GM21717 (cell line): ENCODE measurements at regions not wholly inside any gene's neighbourhood (a gene's known extent, or its start where the extent isn't known, plus 50 kb on each side); places are given as distances from the start of the nearest gene placed in this dataset.
"Not testable (repeated sequence)": the region's sequence is repeated elsewhere in the genome, so short reads cannot be mapped to it uniquely, and the experiment has no call there.

Experiments used
- ATAC-seq: cut with Tn5 transposase; IDR thresholded peaks from one replicate; pipeline ENCODE4 v1.9.1; 2021; ENCODE audit warnings: mild to moderate bottlenecking, moderate library complexity; ENCODE audit not compliant: unreplicated experiment

DNA sequence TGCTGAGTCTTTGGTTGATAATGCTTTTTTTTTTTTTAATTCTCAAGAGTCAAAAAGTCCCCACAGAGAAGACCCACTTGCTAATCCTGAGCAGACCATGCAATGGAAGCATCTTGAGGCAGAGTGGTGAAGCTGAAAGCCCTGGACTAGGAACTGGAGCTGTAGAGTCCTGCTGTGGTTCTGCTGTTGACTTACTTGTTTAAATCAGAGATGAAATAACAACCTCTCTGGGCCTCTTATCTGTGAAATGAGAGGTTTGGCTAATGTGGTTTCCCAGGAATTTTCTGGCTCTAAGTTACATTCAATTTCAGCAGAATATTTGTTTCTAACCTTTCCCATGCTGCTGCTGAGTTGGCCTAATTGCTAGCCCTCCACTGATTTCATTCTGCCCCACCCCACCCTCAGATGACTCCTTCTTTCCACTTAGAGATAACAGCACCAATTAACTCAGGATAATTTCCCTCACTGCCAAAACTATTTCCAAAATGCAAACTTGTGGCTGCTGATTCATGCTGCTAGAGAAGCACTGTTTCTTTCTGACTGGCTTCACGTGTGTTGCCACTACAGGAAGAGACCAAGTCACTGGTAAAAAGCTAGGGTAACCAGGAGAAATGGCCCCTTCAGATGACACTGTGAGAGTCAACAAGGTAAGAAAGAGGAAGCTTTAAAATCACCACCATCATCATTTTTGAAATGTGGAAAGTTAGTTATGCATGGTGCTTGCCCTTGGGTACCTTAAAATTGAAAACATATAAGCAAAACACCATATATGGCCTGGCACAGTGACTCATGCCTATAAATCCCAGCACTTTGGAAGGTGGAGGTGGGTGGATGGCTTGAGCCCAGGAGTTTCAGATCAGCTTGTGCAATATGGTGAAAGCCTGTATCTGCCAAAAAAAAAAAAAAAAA, 326.4 kb downstream of the DCHS2 start:
- peak; percentile 88 for ATAC-seq

DNA sequence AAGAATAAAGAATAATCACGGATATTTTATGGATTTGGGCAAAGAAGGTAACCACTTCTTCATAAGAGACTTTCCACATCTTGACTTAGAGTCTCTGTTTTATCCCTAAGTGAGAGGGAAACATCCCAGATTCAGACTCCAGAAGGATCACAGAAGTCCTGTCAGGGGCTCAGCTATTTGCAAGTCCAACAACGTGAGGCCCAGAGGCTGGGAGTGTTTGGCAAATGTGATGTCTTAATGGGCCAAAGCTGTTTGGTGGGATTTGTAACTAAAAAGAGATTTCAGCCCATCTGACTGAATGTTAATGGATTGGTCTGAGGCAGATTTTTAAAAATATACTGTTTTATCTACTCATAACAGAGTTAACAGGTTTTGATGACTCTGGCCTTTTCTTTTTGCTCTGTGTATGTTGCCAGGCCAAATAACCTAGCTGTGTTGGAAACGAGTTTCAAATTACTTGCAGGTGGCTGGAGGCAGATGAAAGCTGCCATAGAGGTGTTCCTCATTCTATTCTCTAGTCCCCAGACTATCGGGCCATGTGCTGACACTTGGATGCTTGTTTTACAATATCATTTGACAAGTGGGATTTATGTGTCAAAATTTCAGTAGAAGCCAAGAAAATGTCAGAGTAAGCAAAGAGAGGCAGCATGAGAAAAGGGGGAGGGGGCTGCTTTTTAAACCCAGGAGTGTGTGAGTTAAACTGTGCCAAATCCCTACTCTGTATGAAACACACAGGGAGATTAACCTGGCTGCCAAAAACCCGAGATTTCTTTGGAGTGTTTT, 330.9 kb downstream of the DCHS2 start:
- ATAC-seq, result no peak

DNA sequence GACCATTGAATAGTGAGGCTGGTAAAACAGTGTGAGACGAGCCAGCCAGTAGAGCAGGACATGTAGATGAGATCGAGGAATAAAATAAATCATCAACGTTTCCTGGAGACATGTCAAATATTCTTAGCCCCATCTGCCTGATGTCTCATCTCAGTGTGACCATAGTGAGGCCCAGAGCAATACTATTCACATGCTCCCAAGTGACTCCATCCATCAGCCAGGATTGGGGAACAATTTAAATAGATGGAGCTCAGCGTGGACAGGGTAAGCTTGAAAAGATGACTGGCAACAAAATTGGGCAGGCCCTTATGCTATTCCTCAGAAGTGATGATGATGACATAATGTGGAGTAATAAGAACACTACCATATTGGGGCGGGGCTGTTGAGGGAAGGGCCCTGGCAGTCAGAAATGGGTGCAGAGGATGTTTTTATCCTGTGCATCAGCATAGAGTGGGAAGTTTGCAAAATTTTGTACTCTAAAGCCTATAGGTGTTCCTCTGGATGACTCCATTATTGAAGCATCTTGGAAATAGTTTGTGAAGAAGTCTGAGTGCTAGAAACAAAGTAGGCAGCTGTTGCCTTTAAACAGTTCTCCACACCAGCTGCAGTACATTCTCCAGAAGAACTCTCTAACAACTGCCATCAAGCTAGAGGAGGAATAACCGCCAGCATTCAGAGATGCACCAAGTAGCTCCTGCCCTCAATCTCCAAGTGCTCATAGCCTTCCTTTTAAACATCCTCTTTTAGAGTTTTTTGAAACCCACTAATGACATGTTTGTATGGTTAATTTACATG, 333.0 kb downstream of the DCHS2 start:
- ATAC-seq, result no peak

DNA sequence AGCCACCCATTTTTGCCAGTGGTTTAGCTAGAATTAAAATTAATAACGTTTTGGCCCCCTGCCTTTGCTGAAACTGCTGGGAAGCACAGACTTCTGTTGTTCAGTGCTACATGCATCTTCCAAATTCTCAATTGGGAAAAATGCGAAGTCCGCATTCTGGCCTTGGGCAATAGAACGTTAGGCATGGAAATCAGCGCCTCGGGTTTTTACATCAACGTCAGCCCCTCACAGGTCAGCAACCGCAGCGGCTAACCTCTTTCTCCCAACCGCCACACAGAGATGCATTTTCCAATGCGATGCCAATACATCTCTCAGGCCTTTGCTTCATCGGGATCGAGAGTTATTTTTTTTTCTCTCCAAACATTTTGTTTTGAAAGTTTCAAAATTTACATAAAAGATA, 339.1 kb downstream of the DCHS2 start:
- ATAC-seq, result no peak

DNA sequence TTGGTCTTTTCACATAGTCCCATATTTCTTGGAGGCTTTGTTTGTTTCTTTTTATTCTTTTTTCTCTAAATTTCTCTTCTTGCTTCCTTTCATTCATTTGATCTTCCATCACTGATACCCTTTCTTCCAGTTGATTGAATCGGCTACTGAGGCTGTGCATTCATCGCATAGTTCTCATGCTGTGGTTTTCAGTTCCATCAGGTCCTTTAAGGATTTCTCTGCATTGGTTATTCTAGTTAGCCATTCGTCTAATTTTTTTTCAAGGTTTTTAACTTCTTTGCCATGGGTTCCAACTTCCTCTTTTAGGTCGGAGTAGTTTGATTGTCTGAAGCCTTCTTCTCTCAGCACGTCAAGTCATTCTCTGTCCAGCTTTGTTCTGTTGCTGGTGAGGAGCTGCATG, 342.4 kb downstream of the DCHS2 start:
- not testable (repeated sequence) for ATAC-seq

DNA sequence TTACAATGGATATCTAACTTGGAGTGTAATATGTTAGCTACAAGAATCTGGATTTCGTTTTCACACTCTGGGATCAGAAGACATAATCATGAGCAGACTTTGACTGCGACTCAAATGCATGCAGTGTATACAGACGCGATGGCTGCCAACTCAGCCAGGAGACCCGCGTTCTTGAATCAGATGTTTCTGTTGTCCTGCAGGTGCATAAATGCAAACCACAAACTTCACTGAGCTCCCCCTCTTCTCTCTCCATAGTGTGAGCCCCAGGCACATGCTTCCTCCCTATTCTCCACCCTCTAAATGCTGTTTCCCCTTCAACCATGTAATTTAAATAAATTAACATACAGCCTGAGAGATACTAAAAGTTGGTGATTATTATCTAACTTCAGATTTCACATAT, 347.9 kb downstream of the DCHS2 start:
- ATAC-seq, result no peak

DNA sequence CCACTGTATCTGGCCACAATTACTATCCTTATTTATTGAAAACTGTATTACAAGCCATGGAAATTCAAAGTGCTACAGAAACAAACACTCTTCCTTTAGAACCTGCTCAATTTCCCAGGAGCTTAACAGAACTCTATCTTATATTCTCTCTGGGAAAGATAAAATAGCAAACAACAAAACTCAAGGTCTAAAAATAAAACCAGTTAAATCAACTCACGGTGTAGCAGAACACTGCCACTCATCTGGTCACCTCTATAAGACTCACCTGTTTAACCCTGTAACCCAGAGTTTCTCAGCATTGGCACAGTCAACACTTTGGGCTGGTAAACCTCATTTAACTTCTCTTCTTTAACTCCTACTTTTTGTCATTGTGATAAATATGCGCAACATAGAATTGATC, 348.9 kb downstream of the DCHS2 start:
- no peak for ATAC-seq

DNA sequence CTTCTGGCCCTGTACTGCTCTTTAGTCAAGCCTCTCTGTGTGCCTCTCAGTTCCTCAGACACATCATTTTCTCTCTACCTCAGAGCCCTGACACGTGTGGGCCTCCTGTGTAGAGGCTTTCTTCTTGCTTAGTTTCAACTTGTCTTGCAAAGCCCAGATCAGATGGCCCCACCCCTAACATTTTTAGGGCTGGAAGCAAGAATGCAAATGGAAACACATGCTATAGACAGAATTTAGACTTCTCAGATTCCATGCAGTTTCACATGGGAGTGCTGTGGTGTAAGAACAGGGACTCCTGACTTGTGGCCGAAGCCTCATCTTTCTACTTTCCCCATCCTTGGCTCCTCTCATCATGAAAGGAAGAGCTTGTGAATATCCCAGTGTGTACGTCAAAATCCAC, 350.7 kb downstream of the DCHS2 start:
- no peak for ATAC-seq

DNA sequence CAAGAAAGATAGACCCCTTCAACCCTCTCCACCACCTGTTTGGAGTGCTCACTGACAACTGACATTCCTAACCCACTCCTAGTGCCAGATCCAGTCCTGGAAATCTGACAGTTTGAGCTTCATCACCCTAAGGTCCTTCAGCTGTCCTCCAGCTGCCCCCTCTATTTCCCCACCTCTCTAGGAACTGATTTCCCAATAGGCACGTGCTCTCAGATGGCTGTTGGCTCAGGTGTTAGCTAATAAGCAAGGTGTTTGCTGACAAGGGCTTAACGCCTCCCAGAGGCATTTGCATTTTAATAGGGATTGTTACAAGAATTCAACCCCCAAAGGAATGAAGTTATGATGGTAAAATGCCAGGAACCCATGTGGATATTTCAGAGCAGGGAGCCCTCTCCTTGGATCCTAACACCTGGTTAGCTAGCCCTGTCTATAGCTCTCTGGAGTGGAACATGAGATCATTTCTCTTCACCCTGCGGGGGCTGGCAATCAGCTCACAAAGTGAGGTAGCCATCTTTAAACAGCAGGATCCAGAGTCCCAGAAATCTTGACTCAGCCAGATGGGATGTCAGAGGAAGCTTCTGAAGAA, 348.5 kb upstream of the SFRP2 start:
- no peak for ATAC-seq

DNA sequence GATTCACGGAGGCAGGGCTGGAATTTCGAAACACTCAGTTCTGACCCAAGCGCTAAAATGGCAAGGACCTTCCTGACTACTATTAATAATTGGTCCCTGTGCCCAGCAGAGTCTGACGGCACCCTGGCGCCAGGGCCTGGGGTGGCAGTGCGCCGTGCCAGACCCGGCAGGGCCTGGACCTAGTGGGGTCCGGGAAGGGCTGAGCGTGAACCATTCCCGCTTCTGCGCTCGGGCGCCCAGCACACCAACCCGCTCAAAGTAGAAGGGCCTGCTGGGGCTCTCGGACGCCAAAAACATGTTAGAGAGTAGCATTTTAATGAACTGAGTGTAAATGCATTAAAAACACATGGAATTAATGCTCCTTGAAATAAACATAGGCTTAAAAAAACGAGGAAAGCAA, 346.7 kb upstream of the SFRP2 start:
- no peak for ATAC-seq

DNA sequence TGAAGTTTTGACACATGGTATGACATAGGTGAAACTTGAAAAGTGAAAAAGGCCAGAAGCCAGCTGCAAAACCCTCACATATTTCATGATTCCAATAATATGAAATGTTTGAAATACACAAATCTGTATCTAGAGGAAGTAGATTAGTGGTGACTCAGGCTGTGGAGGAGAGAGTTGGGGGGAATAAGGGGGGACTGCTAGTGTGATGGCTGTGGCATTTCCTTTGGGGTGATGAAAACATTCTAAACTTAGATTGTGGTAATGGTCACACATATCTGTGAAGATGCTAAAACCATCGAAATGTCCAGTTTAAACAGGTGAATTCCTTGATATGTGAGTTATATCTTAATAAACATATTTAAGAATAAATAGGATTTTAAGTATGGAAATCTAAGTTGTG, 343.5 kb upstream of the SFRP2 start:
- no peak for ATAC-seq

DNA sequence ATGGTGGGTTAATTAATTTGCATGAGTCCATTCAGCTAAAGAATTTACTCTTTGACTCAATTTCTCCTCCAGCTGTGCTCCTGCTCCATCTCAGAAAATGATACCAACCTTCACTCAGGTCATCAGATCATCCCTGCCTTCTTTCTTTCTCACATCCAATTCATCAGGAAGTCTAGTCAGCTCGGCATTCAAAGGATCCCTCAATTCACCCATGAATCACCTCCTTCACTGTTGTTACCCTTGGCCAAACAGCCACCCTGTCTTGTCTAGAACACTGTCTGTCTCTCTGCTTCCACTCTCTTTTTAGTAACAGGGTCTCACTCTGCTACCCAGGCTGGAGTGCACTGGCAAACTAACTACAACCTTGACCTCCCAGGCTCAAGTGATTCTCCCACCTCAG, 337.4 kb upstream of the SFRP2 start:
- ATAC-seq, result no peak

DNA sequence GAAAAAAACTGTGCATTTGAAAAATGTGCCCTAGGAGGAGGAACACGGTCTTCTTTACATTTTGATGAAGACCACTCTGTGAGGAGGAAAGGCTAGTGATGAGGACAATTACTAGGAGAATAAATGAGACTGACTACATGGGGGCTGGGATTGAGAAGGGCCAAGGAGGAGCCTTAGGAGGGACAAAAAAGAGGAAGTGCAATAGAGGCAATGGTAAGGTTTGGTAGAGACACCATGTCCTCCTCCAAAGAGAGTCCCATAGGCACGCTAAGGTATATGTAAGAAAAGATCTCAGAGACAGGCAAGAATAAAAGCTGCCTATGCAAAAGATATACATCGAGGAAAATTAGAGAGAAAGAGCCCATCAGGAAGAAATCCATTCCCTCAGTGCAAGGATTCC, 336.5 kb upstream of the SFRP2 start:
- ATAC-seq, result no peak

DNA sequence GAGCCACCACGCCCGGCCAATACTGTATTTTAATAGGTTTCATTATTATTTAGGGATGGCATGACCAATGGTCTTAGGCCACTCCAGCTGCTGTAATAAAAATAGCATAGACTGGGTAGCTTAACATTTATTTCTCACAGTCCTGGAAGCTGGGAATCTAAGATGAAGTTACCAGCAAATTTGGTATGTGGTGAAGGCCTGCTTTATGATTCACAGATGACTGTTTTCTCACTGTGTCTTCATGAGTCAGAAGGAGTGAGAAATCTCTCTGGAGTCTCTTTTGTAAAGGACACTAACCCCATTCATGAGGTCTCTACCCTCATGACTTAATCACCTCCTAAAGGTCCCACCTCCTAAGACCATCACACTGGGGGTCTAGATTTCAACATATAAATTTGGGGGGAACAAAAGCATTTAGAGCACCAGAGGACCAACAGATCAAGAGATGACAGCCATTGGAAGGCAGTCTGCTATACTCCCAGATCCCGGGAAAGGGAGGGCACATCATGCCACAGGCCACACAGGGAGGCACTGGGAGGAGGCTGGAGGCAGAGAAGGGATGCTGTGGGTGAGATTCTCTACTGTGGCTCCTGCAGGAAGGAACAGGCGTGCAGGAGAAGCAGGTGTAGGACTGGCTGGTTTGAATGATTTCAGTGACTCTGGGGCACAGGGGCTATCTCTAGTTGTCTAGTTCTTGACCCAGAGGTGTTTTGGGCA, 335.8 kb upstream of the SFRP2 start:
- no peak for ATAC-seq

DNA sequence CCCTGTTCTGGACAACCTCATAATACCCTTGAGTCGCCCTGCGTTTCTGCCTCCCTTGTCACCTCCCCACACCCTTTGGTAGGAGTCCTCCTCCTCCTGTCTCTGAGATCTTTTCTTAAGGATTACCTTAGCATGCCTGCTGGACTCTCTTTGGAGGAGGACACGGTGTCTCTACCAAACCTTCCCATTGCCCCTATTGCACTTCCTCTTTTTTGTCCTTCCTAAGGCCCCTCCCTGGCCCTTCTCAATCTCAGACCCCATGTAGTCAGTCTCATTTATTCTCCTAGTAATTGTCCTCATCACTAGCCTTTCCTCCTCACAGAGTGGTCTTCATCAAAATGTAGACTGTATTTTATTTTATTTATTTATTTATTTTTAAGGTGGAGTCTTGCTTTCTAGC, 335.0 kb upstream of the SFRP2 start:
- ATAC-seq, result no peak

DNA sequence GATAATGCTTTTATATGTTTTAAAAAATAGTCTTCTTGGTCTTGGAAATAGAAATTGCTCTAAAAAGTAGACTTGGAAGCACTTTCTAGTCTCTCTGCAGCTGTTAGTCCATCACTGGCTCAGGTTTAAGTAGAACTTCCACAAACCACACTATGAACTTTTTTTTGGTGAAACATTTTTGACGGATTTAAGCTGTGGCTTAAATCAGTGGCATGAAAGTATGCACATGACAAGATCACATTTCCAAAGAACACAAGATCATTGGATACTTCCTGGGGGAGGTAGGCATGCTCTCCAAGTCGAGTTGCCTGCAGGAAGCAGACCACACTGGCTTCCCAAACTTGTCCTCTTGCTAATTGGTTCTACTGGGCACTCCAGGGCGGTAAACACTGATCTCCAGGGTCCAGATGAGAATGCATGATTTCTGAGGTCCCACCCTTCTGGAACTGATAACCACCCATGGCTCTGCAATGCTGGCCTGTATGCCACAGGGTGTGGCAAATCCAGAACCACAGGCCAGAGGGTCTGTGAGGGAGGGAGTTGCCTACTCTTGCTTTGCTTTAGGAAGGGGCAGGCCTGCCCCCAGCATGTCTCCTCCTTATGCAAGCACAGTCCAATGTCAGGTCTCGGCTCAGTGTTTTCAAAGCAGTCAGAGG, 331.9 kb upstream of the SFRP2 start:
- ATAC-seq, result no peak

DNA sequence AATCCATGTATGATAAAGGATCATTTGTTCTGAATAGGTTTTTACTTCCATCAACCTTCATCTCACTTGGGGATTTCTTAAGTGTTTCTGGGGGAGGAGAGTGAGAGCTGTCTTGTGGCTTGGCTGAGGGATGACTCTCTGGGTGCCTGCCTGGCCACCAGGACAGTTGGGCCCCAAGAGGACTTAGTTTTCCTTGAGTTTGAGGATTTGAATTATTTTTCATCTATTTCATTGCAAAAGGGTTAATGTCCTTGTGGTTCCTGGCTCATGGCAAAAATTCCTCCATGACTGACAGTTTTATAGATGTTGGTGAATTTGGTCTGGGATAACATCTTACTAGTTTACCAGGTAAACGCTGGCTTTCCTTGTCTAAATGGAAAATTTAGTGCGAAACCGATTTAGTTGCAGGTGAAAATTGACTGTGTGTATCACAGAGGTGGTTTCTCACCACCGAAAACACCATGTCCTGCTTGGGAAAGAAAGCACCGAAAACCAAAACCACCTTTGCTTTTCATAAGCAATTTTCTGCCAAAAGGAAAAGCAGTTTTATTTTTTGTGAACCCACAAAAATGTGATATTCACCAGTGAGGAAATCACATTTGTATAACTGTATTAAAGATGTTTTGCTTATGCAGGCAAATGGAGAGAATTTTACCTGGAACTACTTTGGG, 331.3 kb upstream of the SFRP2 start:
- ATAC-seq, result no peak

DNA sequence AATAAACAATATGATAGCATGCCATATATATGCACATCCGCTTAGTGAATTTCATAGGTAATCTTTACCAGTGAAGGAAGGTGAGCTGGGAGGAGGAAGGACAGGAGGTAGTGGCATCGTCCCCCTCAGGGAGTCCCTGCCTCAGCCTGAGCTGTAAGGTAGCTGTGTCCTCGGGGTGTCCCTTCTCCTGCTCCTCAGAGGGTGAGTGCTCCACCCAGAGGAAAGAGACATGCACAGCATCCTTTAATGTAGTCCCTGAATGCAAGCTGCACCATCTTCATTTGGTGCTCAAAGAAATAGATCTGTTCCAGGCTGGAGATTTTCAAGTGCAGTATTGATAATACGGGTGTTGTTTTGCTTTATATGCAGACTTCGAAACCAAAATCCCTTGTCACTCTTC, 330.4 kb upstream of the SFRP2 start:
- no peak for ATAC-seq

DNA sequence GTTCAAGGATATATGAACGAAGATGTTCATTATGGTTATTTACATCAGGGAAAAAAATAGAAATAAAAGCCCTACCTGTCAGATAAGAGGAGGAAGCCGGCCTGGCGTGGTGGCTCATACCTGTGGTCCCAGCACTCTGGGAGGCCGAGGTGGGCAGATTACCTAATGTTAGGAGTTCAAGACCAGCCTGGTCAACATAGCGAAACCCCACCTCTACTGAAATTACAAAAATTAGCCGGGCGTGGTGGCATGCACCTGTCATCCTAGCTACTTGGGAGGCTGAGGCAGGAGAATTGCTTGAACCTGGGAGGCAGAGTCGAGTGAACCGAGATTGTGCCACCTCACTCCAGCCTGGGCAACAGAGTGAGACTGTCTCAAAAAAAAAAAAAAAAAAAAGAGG, 328.8 kb upstream of the SFRP2 start:
- ATAC-seq, result not testable (repeated sequence)
